ENCODE measurements at regions not wholly inside any gene's neighbourhood (a gene's known extent, or its start where the extent isn't known, plus 50 kb on each side); places are given as distances from the start of the nearest gene placed in this dataset.
"Not testable (repeated sequence)": the region's sequence is repeated elsewhere in the genome, so short reads cannot be mapped to it uniquely, and the experiment has no call there.

GRCh38 chr2:47704287-47704686, 78.7 kb upstream of the MSH6 start:
- Histone ChIP-seq H3K9ac (ENCODE audit: low read depth, low read length) (no peak overlapping the region), H3K9me3 (replicated peaks; ENCODE audit: low read length) (no peaks in the 10 kb centered on the region), H3K27me3 (ENCODE audit: control insufficient read depth, insufficient read depth, low read length) (peaks cover 19% of the 10 kb centered on the region), H3K4me3 (ENCODE audit: low read length) (no peak overlapping the region), H3K36me3 (ENCODE audit: insufficient read depth, low read length) (no peaks in the 10 kb centered on the region), H3K4me1 (ENCODE audit: control insufficient read depth, insufficient read depth, low read length) (no peaks in the 10 kb centered on the region), H3K4me2 (ENCODE audit: low read length) (no peak overlapping the region)

- H3K36me3 ChIP-seq (ENCODE audit: insufficient read depth, low read length), result no peaks in the 10 kb centered on the region
- H3K9me3 ChIP-seq (replicated peaks; ENCODE audit: low read length), result no peaks in the 10 kb centered on the region
- H3K4me1 ChIP-seq (ENCODE audit: control insufficient read depth, insufficient read depth, low read length), result no peaks in the 10 kb centered on the region
- no peak overlapping the region for H3K9ac ChIP-seq (ENCODE audit: low read depth, low read length)
- peaks cover 25% of the 10 kb centered on the region for H3K27me3 ChIP-seq (ENCODE audit: control insufficient read depth, insufficient read depth, low read length)
- H3K4me3 ChIP-seq (ENCODE audit: low read length), result no peak overlapping the region
- H3K4me2 ChIP-seq (ENCODE audit: low read length), result no peak overlapping the region
Measured at GRCh38 chr2:47699533-47700215, 83.3 kb upstream of the MSH6 start.

GRCh38 chr2:47698436-47698972, 84.4 kb upstream of the MSH6 start:
- peaks cover 25% of the 10 kb centered on the region for H3K27me3 ChIP-seq (ENCODE audit: control insufficient read depth, insufficient read depth, low read length)
- H3K9me3 ChIP-seq (replicated peaks; ENCODE audit: low read length); H3K4me3 ChIP-seq (ENCODE audit: low read length); H3K9ac ChIP-seq (ENCODE audit: low read depth, low read length); H3K4me1 ChIP-seq (ENCODE audit: control insufficient read depth, insufficient read depth, low read length); H3K36me3 ChIP-seq (ENCODE audit: insufficient read depth, low read length); H3K4me2 ChIP-seq (ENCODE audit: low read length): not testable (repeated sequence)

GRCh38 chr2:47697681-47698435, 85.1 kb upstream of the MSH6 start:
- not testable (repeated sequence) for H3K4me1 ChIP-seq (ENCODE audit: control insufficient read depth, insufficient read depth, low read length); H3K4me3 ChIP-seq (ENCODE audit: low read length); H3K9ac ChIP-seq (ENCODE audit: low read depth, low read length); H3K9me3 ChIP-seq (replicated peaks; ENCODE audit: low read length); H3K4me2 ChIP-seq (ENCODE audit: low read length); H3K36me3 ChIP-seq (ENCODE audit: insufficient read depth, low read length)
- H3K27me3 ChIP-seq (ENCODE audit: control insufficient read depth, insufficient read depth, low read length), result peaks cover 25% of the 10 kb centered on the region

- H3K4me3 ChIP-seq (ENCODE audit: low read length), result no peak overlapping the region
Measured at GRCh38 chr2:47697000-47697601, 85.8 kb upstream of the MSH6 start.

GRCh38 chr2:47696478-47696831, 86.5 kb upstream of the MSH6 start:
- Histone ChIP-seq H3K4me3 (ENCODE audit: low read length) (no peak overlapping the region), H3K4me1 (ENCODE audit: control insufficient read depth, insufficient read depth, low read length) (no peaks in the 10 kb centered on the region), H3K9me3 (replicated peaks; ENCODE audit: low read length) (no peaks in the 10 kb centered on the region), H3K4me2 (ENCODE audit: low read length) (no peak overlapping the region), H3K27me3 (ENCODE audit: control insufficient read depth, insufficient read depth, low read length) (peaks cover 25% of the 10 kb centered on the region), H3K36me3 (ENCODE audit: insufficient read depth, low read length) (no peaks in the 10 kb centered on the region), H3K9ac (ENCODE audit: low read depth, low read length) (no peak overlapping the region)

More at GRCh38 chr2:47697000-47697601, 85.8 kb upstream of the MSH6 start:
- Histone ChIP-seq H3K36me3 (ENCODE audit: insufficient read depth, low read length) (no peaks in the 10 kb centered on the region), H3K4me1 (ENCODE audit: control insufficient read depth, insufficient read depth, low read length) (no peaks in the 10 kb centered on the region), H3K4me2 (ENCODE audit: low read length) (no peak overlapping the region), H3K27me3 (ENCODE audit: control insufficient read depth, insufficient read depth, low read length) (peaks cover 25% of the 10 kb centered on the region), H3K9me3 (replicated peaks; ENCODE audit: low read length) (no peaks in the 10 kb centered on the region), H3K9ac (ENCODE audit: low read depth, low read length) (no peak overlapping the region)

- Histone ChIP-seq H3K4me2 (ENCODE audit: low read length) (no peak overlapping the region), H3K27me3 (ENCODE audit: control insufficient read depth, insufficient read depth, low read length) (peaks cover 25% of the 10 kb centered on the region), H3K4me1 (ENCODE audit: control insufficient read depth, insufficient read depth, low read length) (no peaks in the 10 kb centered on the region), H3K4me3 (ENCODE audit: low read length) (no peak overlapping the region), H3K9me3 (replicated peaks; ENCODE audit: low read length) (no peaks in the 10 kb centered on the region), H3K36me3 (ENCODE audit: insufficient read depth, low read length) (no peaks in the 10 kb centered on the region), H3K9ac (ENCODE audit: low read depth, low read length) (no peak overlapping the region)
Measured at GRCh38 chr2:47695800-47696477, 87.0 kb upstream of the MSH6 start.

GRCh38 chr2:47694451-47694850, 88.5 kb upstream of the MSH6 start:
- H3K9ac ChIP-seq (ENCODE audit: low read depth, low read length); H3K4me1 ChIP-seq (ENCODE audit: control insufficient read depth, insufficient read depth, low read length); H3K36me3 ChIP-seq (ENCODE audit: insufficient read depth, low read length); H3K4me2 ChIP-seq (ENCODE audit: low read length); H3K9me3 ChIP-seq (replicated peaks; ENCODE audit: low read length); H3K4me3 ChIP-seq (ENCODE audit: low read length): not testable (repeated sequence)
- H3K27me3 ChIP-seq (ENCODE audit: control insufficient read depth, insufficient read depth, low read length), result peaks cover 22% of the 10 kb centered on the region

- H3K27me3 ChIP-seq (ENCODE audit: control insufficient read depth, insufficient read depth, low read length); H3K4me1 ChIP-seq (ENCODE audit: control insufficient read depth, insufficient read depth, low read length); H3K4me2 ChIP-seq (ENCODE audit: low read length); H3K9ac ChIP-seq (ENCODE audit: low read depth, low read length); H3K4me3 ChIP-seq (ENCODE audit: low read length); H3K36me3 ChIP-seq (ENCODE audit: insufficient read depth, low read length); H3K9me3 ChIP-seq (replicated peaks; ENCODE audit: low read length): not testable (repeated sequence)
Measured at GRCh38 chr2:47690706-47691325, 92.1 kb upstream of the MSH6 start.

GRCh38 chr2:47690132-47690531, 92.8 kb upstream of the MSH6 start:
- no peaks in the 10 kb centered on the region for H3K4me1 ChIP-seq (ENCODE audit: control insufficient read depth, insufficient read depth, low read length)
- H3K27me3 ChIP-seq (ENCODE audit: control insufficient read depth, insufficient read depth, low read length), result peaks cover 4% of the 10 kb centered on the region
- no peaks in the 10 kb centered on the region for H3K9me3 ChIP-seq (replicated peaks; ENCODE audit: low read length)
- H3K4me2 ChIP-seq (ENCODE audit: low read length), result no peak overlapping the region
- no peak overlapping the region for H3K9ac ChIP-seq (ENCODE audit: low read depth, low read length)
- no peak overlapping the region for H3K4me3 ChIP-seq (ENCODE audit: low read length)
- H3K36me3 ChIP-seq (ENCODE audit: insufficient read depth, low read length), result no peaks in the 10 kb centered on the region

GRCh38 chr2:47689118-47689517, 93.8 kb upstream of the MSH6 start:
- not testable (repeated sequence) for H3K36me3 ChIP-seq (ENCODE audit: insufficient read depth, low read length); H3K4me1 ChIP-seq (ENCODE audit: control insufficient read depth, insufficient read depth, low read length); H3K4me2 ChIP-seq (ENCODE audit: low read length); H3K4me3 ChIP-seq (ENCODE audit: low read length); H3K9me3 ChIP-seq (replicated peaks; ENCODE audit: low read length); H3K27me3 ChIP-seq (ENCODE audit: control insufficient read depth, insufficient read depth, low read length); H3K9ac ChIP-seq (ENCODE audit: low read depth, low read length)

Measured in skeletal muscle satellite cell (primary cell).